H1 (cell line): ENCODE measurements at regions not wholly inside any gene's neighbourhood (a gene's known extent, or its start where the extent isn't known, plus 50 kb on each side); places are given as distances from the start of the nearest gene placed in this dataset.

ENCODE experiments used
- CTCF ChIA-PET: fragments of 300-600 bp; sonication (Branson Sonifier 250); formaldehyde crosslinking; loops from one replicate; lab custom pipeline; 2021; ENCODE audit not compliant: partially characterized antibody; lab: Charles Lee
- POLR2A ChIA-PET: fragments of 300-600 bp; sonication (Branson Sonifier 250); formaldehyde crosslinking; loops from one replicate; lab custom pipeline; 2021; ENCODE audit warnings: inconsistent platforms; ENCODE audit not compliant: partially characterized antibody; lab: Charles Lee
- DNase-seq, 2 experiments: peaks; one replicate each; pipeline versions ENCODE4 v3.0.0 to v3.0.0-alpha.2; 2010 to 2022; ENCODE audit warnings: low spot score in 2 of 2, low read depth in 1 of 2, mixed read lengths in 1 of 2
- FAIRE-seq: peaks from 2 replicates; lab custom pipeline; 2011; peaks lifted over from hg19 to GRCh38; lab: Jason Lieb, UNC
- H2AFZ ChIP-seq: 2 replicates; pipeline ENCODE4 v1.8.1; 2012; ENCODE audit warnings: low read length, inconsistent platforms
- H2AK5ac ChIP-seq: 2 replicates; pipeline ENCODE4 v1.6.1; 2013; ENCODE audit warnings: low read depth, low read length
- H2BK120ac ChIP-seq: replicated peaks from 2 replicates; pipeline ENCODE3; 2013; ENCODE audit warnings: low read depth, low read length, inconsistent platforms
- H2BK12ac ChIP-seq: 2 replicates; pipeline ENCODE4 v1.6.1; 2013; ENCODE audit warnings: low read depth, low read length
- H2BK15ac ChIP-seq: 2 replicates; pipeline ENCODE4 v1.6.1; 2013; ENCODE audit warnings: low read length
- H2BK20ac ChIP-seq: 2 replicates; pipeline ENCODE4 v1.6.1; 2013; ENCODE audit warnings: low read length
- H2BK5ac ChIP-seq: 2 replicates; pipeline ENCODE4 v1.6.1; 2013; ENCODE audit warnings: low read depth, low read length
- H3K14ac ChIP-seq: 2 replicates; pipeline ENCODE4 v1.6.1; 2013; ENCODE audit warnings: inconsistent platforms; ENCODE audit not compliant: insufficient read length
- H3K18ac ChIP-seq: 2 replicates; pipeline ENCODE4 v1.6.1; 2013; ENCODE audit warnings: low read length; ENCODE audit errors: extremely low read depth
- H3K23ac ChIP-seq: 2 replicates; pipeline ENCODE4 v1.6.1; 2013; ENCODE audit warnings: inconsistent platforms; ENCODE audit not compliant: insufficient read length
- H3K23me2 ChIP-seq: 2 replicates; pipeline ENCODE4 v1.6.1; 2013; ENCODE audit warnings: low read depth, low read length
- H3K27ac ChIP-seq: 2 replicates; pipeline ENCODE4 v1.6.1; 2011; ENCODE audit warnings: low read depth, low read length, inconsistent platforms
- H3K27me3 ChIP-seq, 4 experiments: replicated peaks in 1 of 4; 1 replicate in 1 of 4; 2 replicates in 3 of 4; pipeline versions ENCODE4 v1.6.1 to v1.8.1; 2011 to 2013; ENCODE audit warnings: low read length in 3 of 4, mild to moderate bottlenecking in 3 of 4, inconsistent platforms in 2 of 4, mixed read lengths in 2 of 4, moderate library complexity in 1 of 4; ENCODE audit not compliant: control insufficient read depth in 3 of 4, insufficient read depth in 3 of 4; ENCODE audit errors: extremely low read depth in 1 of 4
- H3K36me3 ChIP-seq, 4 experiments: 2 replicates each; pipeline versions ENCODE4 v1.6.1 to v1.8.1; 2011 to 2013; ENCODE audit warnings: mild to moderate bottlenecking in 4 of 4, low read length in 3 of 4, moderate library complexity in 2 of 4, control low read depth in 1 of 4, inconsistent platforms in 1 of 4; ENCODE audit not compliant: insufficient read depth in 4 of 4, control insufficient read depth in 2 of 4
- H3K4ac ChIP-seq: replicated peaks from 2 replicates; pipeline ENCODE3; 2013; ENCODE audit warnings: low read length, low read depth, mixed read lengths, inconsistent platforms; ENCODE audit not compliant: insufficient read length
- H3K4me1 ChIP-seq, 4 experiments: replicated peaks in 1 of 4; 1 replicate in 1 of 4; 2 replicates in 3 of 4; pipeline versions ENCODE4 v1.6.1 to v1.8.1; 2011 to 2013; ENCODE audit warnings: low read length in 3 of 4, inconsistent platforms in 2 of 4, mixed read lengths in 1 of 4; ENCODE audit not compliant: insufficient read depth in 4 of 4, control insufficient read depth in 3 of 4
- H3K4me2 ChIP-seq, 2 experiments: 2 replicates each; pipeline versions ENCODE4 v1.6.1 to v1.8.1; 2011 to 2013; ENCODE audit warnings: low read depth in 2 of 2, low read length in 2 of 2, control low read depth in 1 of 2, inconsistent platforms in 1 of 2, mild to moderate bottlenecking in 1 of 2; ENCODE audit not compliant: insufficient read depth in 1 of 2
- H3K4me3 ChIP-seq, 4 experiments: fragments of 200-600, 300-600 bp in 1 of 4; sonication (generic), shearing (Covaris generic), sonication (Bioruptor Twin) in 1 of 4; 2 replicates each; pipeline versions ENCODE4 v1.5.1 to v1.8.1; 2011 to 2016; ENCODE audit warnings: low read length in 4 of 4, low read depth in 3 of 4, control low read depth in 2 of 4, inconsistent platforms in 2 of 4, mild to moderate bottlenecking in 2 of 4, mixed read lengths in 1 of 4, moderate library complexity in 1 of 4; ENCODE audit not compliant: insufficient read depth in 2 of 4; ENCODE audit errors: extremely low read depth in 1 of 4
- H3K56ac ChIP-seq: replicated peaks from 2 replicates; pipeline ENCODE3; 2013; ENCODE audit warnings: low read depth, mild to moderate bottlenecking, mixed read lengths, low read length, inconsistent platforms; ENCODE audit not compliant: insufficient read length
- H3K79me1 ChIP-seq: 2 replicates; pipeline ENCODE4 v1.6.1; 2013; ENCODE audit warnings: low read depth, low read length, control low read depth
- H3K79me2 ChIP-seq, 2 experiments: 2 replicates each; pipeline versions ENCODE4 v1.6.1 to v1.8.1; 2012 to 2013; ENCODE audit warnings: low read length in 2 of 2, mild to moderate bottlenecking in 2 of 2, inconsistent platforms in 1 of 2; ENCODE audit not compliant: insufficient read depth in 2 of 2, control insufficient read depth in 1 of 2
- H3K9ac ChIP-seq, 4 experiments: replicated peaks in 1 of 4; 1 replicate in 1 of 4; 2 replicates in 3 of 4; pipeline versions ENCODE4 v1.6.1 to v1.8.1; 2011 to 2013; ENCODE audit warnings: low read depth in 3 of 4, low read length in 3 of 4, control low read depth in 2 of 4, mild to moderate bottlenecking in 2 of 4, moderate library complexity in 2 of 4, inconsistent platforms in 1 of 4; ENCODE audit errors: extremely low read depth in 1 of 4
- H3K9me3 ChIP-seq, 2 experiments: 2 replicates each; pipeline versions ENCODE4 v1.6.1 to v1.8.1; 2012 to 2013; ENCODE audit warnings: mild to moderate bottlenecking in 2 of 2, moderate library complexity in 2 of 2, control low read depth in 1 of 2, inconsistent platforms in 1 of 2, low read depth in 1 of 2, low read length in 1 of 2, mixed read lengths in 1 of 2; ENCODE audit not compliant: insufficient read depth in 2 of 2
- H4K20me1 ChIP-seq, 2 experiments: replicated peaks in 1 of 2; 2 replicates each; pipeline versions ENCODE3 to v1.8.1; 2011 to 2013; ENCODE audit warnings: inconsistent platforms in 2 of 2, low read length in 2 of 2, mild to moderate bottlenecking in 1 of 2; ENCODE audit not compliant: insufficient read depth in 2 of 2, control insufficient read depth in 1 of 2
- H4K5ac ChIP-seq: 2 replicates; pipeline ENCODE4 v1.6.1; 2013; ENCODE audit warnings: low read length, low read depth, mixed read lengths, inconsistent platforms; ENCODE audit not compliant: insufficient read length
- H4K8ac ChIP-seq: 2 replicates; pipeline ENCODE4 v1.8.0; 2013; ENCODE audit warnings: mild to moderate bottlenecking, moderate library complexity, low read length, inconsistent platforms; ENCODE audit not compliant: insufficient read depth; ENCODE audit errors: extremely low read depth
- H4K91ac ChIP-seq: replicated peaks from 2 replicates; pipeline ENCODE3; 2013; ENCODE audit warnings: low read length, mixed read lengths, inconsistent platforms; ENCODE audit not compliant: insufficient read length
- CREB1 ChIP-seq: IDR thresholded peaks from 2 replicates; pipeline ENCODE4 v1.6.1; 2012; ENCODE audit warnings: inconsistent platforms
- CTCF ChIP-seq, 3 experiments: IDR thresholded peaks; 1 replicate in 2 of 3; 2 replicates in 1 of 3; pipeline versions ENCODE4 v1.5.1 to v1.6.1; 2011; ENCODE audit warnings: low read length in 3 of 3, mild to moderate bottlenecking in 3 of 3, inconsistent platforms in 2 of 3, low read depth in 1 of 3, moderate library complexity in 1 of 3; ENCODE audit not compliant: insufficient read depth in 1 of 3; ENCODE audit errors: control extremely low read depth in 1 of 3
- EGR1 ChIP-seq: IDR thresholded peaks from 2 replicates; pipeline ENCODE4 v1.6.1; 2011; ENCODE audit warnings: low read depth, low read length, borderline replicate concordance
- JUN ChIP-seq: IDR thresholded peaks from 2 replicates; pipeline ENCODE4 v1.6.1; 2011; ENCODE audit warnings: low read depth, mild to moderate bottlenecking, improper control_type of control experiment, low read length
- POLR2AphosphoS5 ChIP-seq: IDR thresholded peaks from 2 replicates; pipeline ENCODE4 v1.6.1; 2011; ENCODE audit warnings: low read depth, low read length
- RAD21 ChIP-seq, 2 experiments: IDR thresholded peaks in 1 of 2; conservative IDR thresholded peaks in 1 of 2; 2 replicates each; pipeline ENCODE4 v1.6.1; 2011; ENCODE audit warnings: low read depth in 2 of 2, low read length in 2 of 2, improper control_type of control experiment in 1 of 2, inconsistent platforms in 1 of 2, mild to moderate bottlenecking in 1 of 2, moderate library complexity in 1 of 2
- SP2 ChIP-seq: IDR thresholded peaks from 2 replicates; pipeline ENCODE4 v1.6.1; 2012; ENCODE audit warnings: mild to moderate bottlenecking, low read length, inconsistent platforms
- SUZ12 ChIP-seq: fragments of 200-600 bp; sonication (generic); IDR thresholded peaks from 2 replicates; pipeline ENCODE4 v1.6.1; 2012; ENCODE audit warnings: mild to moderate bottlenecking, inconsistent platforms, low read length, moderate library complexity, mixed read lengths
- TBP ChIP-seq: IDR thresholded peaks from 2 replicates; pipeline ENCODE4 v1.6.1; 2011; ENCODE audit warnings: low read depth, low read length, improper control_type of control experiment
- TEAD4 ChIP-seq: IDR thresholded peaks from 2 replicates; pipeline ENCODE4 v1.6.1; 2012; ENCODE audit warnings: low read depth, low read length, inconsistent platforms, mixed read lengths
- USF2 ChIP-seq: IDR thresholded peaks from 2 replicates; pipeline ENCODE4 v1.6.1; 2011; ENCODE audit warnings: low read length, improper control_type of control experiment
- WGBS, 2 experiments: shearing (Covaris generic) in 1 of 2; methylation state at CpG; one replicate each; pipeline versions ENCODE4 v1.1.6 to v1.1.7; 2013 to 2015; ENCODE audit warnings: low lambda C conversion rate in 2 of 2, mixed read lengths in 2 of 2, inconsistent platforms in 1 of 2, low coverage in 1 of 2, missing lambda C conversion rate in 1 of 2; ENCODE audit not compliant: insufficient replicate concordance in 2 of 2, insufficient coverage in 1 of 2, insufficient read length in 1 of 2; ENCODE audit errors: extremely low coverage in 1 of 2, missing lambda C conversion rate in 1 of 2; 5-methylcytosine and 5-hydroxymethylcytosine counted together

GRCh38 chr18:77762014-77762413 is 512.4 kb downstream of the GALR1 start:
- Histone ChIP-seq H3K36me3 (no peaks in the 10 kb centered on the region), H3K18ac (no peak overlapping the region), H4K91ac (no peak overlapping the region), H3K4me2 (peak overlapping the region in 1 of 2 experiments; percentile 55; a peak in 1 of 4 replicates), H2BK5ac (no peak overlapping the region), H2BK12ac (no peak overlapping the region), H2BK120ac (no peak overlapping the region), H3K79me2 (no peaks in the 10 kb centered on the region), H3K56ac (no peak overlapping the region), H3K9ac (no peak overlapping the region), H3K27me3 (no peaks in the 10 kb centered on the region), H3K9me3 (peaks cover 9 to 10% of the 10 kb centered on the region in 2 experiments; a peak in 2 of 4 replicates), H3K4me3 (no peak overlapping the region), H3K27ac (no peak overlapping the region), H3K4me1 (peaks cover 0 to 9% (median 6%) of the 10 kb centered on the region in 4 experiments; a peak in 4 of 7 replicates), H2AK5ac (no peak overlapping the region), H3K14ac (no peak overlapping the region), H3K23me2 (no peaks in the 10 kb centered on the region), H2BK20ac (no peak overlapping the region), H4K8ac (no peak overlapping the region), H4K5ac (no peak overlapping the region), H3K23ac (no peak overlapping the region), H2BK15ac (no peak overlapping the region), H4K20me1 (no peaks in the 10 kb centered on the region), H3K4ac (no peak overlapping the region), H2AFZ (no peak overlapping the region), H3K79me1 (no peaks in the 10 kb centered on the region)
- 96% methylated on average over 1 of the region's 1 CpG; no CpG with 5 or more reads in 1 of the 2 experiments for WGBS, 2 experiments
- CTCF ChIA-PET, result interaction anchor here (0.8 to 1.1 kb wide), 2 partner anchors 9 to 53 kb away, joined by 3 to 4 read pairs; no protein-coding TSS in a partner anchor
- no peak for FAIRE-seq
- POLR2A ChIA-PET, result no interaction called here
- DNase-seq, result no peak
- TF ChIP-seq SP2 (no peak), POLR2AphosphoS5 (no peak), TBP (no peak), EGR1 (no peak), JUN (no peak), TEAD4 (no peak), CREB1 (no peak), RAD21 (IDR thresholded peaks at IDR 0.05 in 1 of 2, conservative IDR thresholded peaks at IDR 0.05 in 1 of 2; ENCODE audit: low read depth in 2 of 2, low read length in 2 of 2) (no peak), USF2 (no peak), CTCF (IDR thresholded peaks at IDR 0.05; ENCODE audit: control extremely low read depth in 1 of 3, insufficient read depth in 1 of 3, low read depth in 1 of 3, low read length in 3 of 3) (no peak), SUZ12 (no peak)
